DMS79 treated with DMSO at 0.1 percent for 48 hours (cell line): ENCODE measurements at regions not wholly inside any gene's neighbourhood (a gene's known extent, or its start where the extent isn't known, plus 50 kb on each side); places are given as distances from the start of the nearest gene placed in this dataset.
"Not testable (repeated sequence)": the region's sequence is repeated elsewhere in the genome, so short reads cannot be mapped to it uniquely, and the experiment has no call there.

ENCODE experiments used
- DNase-seq: peaks from one replicate; lab custom pipeline; 2025; lab: John Stamatoyannopoulos, UW

DNA sequence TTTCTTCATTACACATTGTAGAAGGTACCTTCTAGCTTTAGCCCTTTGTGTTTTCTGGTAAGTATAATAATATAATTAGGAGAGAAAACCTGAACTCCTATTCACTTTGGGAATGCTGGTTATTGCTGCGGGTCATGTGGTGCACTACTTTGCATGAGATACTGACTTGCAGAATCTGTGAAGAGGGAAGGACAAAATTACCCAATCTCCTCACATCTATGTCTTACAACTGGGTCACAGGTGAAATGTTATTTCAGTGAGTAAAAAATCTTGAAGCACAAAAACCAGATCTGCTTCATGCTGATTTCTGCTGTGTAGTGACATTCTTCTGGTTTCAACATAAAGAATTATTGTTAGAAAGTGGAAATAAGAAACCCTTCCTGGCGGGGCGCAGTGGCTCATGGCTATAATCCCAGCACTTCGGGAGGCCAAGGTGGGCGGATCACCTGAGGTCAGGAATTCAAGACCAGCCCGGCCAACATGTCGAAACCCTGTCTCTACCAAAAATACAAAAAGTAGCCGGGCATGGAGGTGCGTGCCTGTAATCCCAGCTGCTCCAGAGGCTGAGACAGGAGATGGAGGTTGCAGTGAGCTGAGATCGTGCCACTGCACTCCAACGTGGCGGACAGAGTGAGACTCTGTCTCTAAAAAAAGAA lies 211.0 kb upstream of the REG3G start:
- DNase-seq: no peak

DNA sequence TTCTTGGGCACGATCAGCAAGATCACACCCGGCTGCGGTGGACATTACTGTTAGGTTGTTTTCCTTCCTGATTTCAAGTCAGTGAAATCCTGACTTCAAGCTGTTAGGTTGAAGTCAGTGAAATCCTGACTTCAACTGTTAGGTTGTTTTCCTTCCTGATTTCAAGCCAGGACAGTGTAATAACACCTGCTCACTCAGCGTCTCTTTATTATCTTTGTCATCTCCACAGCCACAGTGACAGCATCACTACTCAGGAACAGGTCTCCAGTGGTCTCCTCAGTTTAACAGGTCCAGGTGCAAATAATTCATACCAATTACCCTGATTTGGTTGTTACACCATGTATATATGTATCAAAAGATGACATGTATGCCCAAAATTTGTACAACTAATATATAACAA lies 208.1 kb upstream of the REG3G start:
- no peak for DNase-seq

DNA sequence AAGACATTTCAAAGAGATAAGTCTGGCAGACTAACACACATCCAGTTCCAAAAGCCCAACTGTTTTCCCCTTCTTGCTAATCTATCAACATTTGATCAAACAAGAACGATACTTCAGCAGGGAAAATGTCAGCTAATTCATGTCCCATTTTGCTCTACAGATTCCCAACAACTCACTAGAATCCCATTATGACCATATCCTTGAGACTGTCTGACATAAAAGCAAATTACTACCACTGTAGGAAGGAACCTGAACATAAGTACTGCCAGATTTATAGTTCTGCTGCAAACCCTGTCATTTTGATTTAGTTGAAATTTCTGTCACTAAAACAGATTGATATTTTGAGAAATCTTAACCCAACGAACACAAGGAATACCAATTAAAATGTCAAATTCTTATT lies 193.0 kb upstream of the REG3G start:
- no peak for DNase-seq

DNA sequence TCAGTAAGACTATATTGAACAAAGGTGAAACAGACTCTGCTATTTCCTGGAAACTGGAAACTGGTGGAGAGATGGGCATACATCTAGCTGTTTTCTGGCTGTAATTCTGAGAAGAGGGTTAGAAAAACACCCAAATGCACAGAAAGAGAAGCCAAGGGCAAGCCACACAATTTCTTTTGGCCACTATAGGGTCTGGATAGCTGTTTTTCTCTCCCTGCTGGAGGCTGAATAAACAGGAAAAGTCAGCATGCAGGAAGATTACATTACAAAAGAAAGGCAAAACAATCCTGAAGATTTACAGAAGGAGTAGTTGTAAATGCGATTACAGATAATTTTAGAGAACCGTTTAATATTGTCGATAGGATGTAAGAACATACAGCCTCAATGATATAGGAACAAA lies 186.2 kb upstream of the REG3G start:
- no peak for DNase-seq

DNA sequence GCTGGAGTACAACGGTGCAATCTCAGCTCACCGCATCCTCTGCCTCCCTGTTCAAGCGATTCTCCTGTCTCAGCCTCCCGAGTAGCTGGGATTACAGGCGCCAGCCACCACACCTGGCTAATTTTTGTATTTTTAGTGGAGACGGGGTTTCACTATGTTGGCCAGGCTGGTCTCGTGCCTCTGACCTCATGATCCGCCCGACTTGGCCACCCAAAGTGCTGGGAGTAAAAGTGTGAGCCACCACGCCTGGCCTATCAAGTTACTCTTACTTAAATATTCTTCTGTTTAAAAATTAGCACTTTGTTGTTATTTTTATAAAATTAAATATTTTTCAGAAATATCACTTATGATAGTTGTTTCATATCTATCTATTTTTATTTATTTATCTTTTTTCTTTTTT lies 185.2 kb upstream of the REG3G start:
- DNase-seq: not testable (repeated sequence)

DNA sequence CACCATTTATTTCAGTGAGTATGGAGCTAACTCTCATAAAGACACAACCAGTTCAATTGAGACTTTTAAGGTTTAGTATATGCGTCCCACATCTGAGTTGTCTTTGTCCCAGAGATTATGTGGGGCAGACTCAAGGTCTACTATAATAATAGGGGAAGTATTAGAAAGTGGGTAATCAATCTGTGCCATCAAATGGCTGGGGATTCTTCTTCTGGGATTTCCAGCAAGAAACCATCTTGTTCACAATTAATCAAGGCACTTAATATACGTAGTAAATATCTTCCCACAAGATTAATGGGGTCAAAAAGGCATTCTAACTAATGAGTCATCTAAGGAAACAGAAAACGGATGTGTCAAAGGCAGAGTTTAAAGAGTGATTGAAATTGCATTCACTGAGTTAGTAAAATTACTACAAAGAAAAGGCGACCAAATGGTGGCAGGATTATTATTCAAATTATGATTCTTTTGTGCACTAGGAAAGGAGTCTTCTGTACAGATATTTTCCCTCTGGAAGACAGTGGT lies 179.8 kb upstream of the REG3G start:
- no peak for DNase-seq

DNA sequence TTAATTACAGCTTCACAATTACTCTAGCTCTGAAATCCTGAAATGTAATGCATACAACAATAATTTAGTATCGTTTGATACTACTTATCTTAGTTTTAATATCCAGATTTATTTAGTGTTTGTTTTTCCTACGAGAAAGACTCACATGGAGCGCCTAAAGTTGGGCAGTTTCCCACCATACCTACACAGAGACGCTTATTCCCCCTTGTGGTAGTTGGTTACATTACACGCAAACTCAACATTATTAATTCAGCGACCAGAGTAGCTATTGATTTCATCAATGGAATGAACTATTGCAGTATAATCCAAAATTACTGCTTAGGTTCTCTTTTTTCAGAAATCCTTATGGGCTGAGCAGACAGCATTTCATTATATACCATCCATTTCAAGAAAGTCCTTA lies 164.0 kb upstream of the REG3G start:
- DNase-seq: no peak

DNA sequence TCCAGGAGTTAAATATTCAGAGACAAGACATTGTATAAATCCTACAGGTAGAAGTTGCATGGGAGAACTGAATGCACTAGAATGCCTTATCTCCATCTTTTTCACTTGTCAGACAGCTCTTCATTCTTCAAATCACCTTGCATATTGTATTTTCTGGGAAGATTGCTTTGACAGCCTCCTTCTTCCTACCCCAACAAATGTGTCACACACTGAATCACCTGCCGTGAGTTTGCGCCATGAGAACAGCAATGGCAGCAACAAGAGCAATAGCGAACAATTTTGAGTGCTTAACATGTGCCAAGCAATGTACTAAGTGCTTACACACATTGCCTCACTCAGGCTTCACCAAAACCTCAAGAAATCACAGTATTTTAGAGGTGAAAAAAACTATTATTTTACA lies 161.3 kb upstream of the REG3G start:
- no peak for DNase-seq

DNA sequence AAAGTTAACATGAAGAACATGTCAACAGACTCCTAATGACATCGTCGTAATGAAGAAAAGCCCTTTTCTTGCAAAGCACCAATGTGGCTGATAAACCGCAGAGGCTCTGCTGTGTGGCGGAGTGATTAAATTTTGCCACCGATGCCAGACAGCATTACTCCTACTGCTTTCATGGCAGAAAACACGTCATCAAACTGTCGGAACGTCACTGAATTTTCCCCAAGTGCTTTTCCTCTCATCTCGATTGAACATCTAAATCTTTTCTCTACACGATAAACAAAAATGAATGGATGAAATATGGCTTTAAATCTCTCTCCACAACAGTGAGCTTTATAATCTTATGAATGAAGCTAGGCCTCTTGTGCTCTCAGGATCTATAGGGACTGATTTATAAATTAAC lies 159.8 kb upstream of the REG3G start:
- no peak for DNase-seq

DNA sequence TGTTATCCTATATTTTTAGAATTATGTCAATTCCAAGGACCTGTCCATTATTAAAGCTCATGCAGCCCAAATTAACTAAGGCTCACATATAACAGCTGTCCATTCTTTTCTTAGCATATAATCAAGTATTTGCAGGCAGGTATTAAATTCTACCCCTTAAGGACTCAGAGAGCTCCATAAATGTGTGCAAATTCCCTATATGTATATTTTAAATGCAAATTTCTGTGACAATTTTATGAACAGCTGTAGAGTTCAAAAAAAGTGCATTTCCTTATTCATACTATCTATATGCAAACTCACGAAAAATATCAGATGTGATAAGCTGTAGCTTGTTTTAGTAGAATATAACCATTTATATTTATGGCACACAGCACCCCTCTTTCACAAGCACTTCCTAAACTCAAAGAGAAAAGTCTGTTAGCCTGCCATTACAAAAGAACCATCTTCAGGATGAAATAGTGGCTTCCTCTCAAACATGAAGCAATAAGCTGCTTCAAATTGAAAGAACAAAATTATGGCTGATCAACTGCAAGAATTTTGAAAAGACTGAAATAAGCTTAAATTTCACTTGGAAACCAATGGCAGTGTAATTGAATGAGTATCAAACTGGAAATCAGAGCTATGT lies 155.0 kb upstream of the REG3G start:
- no peak for DNase-seq

DNA sequence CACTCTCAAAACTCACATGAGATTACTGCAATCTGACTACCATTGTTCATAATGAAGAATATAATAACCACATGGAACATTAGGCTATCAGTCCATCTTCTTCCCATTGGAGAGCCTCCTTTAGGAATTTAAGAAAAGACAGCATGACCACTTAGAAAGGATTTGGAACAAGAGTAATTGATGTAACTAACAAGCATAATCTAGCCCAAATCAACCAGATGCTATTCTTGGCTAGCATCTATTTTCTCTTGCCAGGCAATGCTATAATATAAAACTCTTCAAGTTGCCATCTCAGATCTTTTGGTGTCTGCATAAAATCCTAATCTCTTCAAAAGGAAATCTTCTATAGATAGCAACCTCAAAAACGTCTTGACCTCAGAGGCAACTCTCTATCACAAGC lies 152.0 kb upstream of the REG3G start:
- no peak for DNase-seq

DNA sequence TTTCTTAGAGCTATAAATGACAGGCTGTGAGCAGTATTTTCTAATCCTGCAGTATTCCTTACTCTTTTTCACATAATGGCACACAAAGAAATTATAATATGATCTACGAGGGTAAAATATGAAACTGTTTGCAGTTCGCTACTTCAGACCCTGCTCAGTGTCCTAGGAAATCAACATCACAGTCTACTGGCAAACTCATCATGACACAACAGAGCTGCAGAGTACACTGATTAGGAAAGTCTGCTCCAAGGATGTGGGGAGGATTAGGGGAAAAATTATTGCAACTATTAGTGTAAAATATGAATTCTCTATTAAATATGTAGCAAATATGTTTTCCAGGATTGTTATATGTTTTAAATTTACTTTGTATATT lies 149.2 kb upstream of the REG3G start:
- peak; percentile 64 for DNase-seq

DNA sequence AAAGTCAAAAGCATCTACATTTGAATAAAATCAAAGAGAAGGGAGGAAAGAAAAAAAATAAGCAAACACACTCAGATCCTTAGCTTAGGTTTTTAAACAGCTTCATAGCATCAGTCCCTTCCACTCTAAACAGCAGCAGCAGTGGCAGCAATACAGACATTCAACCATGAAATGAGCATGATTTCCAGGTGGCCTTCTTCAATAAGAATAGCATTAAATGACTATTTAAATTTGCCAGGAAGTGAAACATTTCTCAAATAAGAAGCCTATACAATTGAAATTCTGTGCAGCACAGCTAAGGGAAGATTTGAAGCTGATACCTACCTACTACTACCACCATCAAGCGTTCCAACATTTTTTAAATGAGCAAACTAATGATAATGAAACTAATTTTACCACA lies 138.1 kb upstream of the REG3G start:
- no peak for DNase-seq

DNA sequence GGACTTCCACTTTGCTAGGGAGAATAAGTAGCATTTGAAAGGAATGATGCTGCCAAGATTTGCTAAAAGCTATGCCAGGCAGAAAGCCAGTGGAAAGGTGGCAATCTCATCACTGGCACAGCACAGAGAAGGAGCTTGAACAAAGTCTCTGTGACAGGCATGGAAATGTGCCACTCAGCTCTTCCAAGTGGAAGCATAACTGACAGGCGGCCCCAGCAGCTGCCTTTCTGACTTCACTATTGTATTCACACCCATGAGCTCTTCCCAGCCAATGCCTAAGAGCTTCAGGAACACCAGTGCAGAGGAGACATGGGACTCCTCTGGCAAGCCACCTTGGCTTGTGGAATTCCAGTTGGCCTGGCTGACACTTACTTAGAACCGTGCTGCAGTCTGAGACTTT lies 134.6 kb upstream of the REG3G start:
- DNase-seq: no peak

DNA sequence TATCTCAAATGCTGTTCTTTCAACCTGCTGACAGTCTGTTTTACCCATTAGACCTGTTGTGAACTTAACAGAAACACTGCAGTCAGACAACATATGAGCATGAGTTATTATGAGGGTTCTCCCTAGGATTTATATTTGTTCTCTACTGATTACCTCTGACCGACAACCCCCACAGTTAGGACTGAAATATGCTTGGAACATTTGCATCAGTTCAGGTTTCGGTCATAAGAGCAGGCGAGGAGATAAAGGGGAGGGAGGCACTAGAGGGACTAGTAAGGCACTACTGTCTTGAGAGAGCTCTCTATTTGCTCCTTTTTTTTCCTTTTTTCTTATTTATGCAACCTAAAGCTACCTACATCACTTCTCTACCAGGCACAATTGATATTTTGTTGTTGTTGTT lies 133.2 kb upstream of the REG3G start:
- no peak for DNase-seq

DNA sequence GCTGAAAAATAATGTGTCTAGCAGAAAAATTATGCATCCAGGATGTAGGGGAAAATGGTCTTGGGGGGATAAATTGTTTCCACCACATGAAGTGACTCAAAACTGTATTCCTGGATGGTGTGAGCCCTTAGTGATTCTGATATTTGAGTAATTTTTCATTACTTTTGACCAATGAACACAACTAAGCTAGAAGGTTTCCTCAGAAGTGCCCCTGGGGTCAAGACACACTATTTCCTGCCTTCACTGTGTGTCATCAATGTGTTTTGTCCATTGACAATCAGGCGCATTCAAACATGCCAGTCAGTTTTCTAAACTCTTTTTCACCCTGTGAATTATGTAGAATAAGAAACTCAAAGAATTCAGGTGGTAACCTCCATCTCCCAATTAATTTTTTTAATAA lies 130.5 kb upstream of the REG3G start:
- no peak for DNase-seq

DNA sequence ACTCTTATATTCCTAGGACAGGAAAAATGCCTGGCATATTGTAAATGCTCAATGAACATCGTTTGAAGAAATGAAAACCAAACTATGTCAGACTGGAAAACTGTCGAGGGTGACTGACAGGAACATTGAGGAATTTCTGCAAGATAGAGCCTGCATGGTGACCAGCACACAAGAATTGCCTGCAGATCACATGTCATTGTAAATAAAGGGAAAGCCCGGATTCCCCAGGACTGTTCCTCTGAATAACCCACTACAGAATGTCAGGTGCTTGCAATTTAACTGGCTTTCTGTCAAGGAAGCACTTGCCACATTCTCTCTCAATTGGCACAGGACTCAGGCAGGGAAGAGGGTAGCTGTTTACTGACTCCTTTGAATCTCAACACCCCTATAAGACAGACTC lies 129.0 kb upstream of the REG3G start:
- no peak for DNase-seq

DNA sequence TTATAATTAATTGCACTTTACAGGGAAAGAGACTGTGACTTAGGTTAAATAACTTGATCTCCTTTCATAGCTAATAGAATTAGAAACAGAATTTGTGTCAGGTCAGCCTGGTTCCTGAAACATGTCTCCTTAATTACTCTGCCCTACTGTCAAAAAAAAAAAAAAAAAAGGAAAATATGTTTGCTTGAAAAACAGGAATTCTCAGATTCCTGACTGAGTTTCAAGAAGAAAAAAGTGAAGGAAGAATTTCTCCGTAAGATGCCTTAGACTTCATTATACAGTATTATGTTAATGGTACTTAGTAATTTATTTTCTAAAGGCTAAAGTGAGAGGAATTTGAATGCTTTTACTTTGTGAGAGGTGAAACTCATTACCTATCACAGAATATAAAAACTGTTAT lies 118.4 kb upstream of the REG3G start:
- DNase-seq: no peak

DNA sequence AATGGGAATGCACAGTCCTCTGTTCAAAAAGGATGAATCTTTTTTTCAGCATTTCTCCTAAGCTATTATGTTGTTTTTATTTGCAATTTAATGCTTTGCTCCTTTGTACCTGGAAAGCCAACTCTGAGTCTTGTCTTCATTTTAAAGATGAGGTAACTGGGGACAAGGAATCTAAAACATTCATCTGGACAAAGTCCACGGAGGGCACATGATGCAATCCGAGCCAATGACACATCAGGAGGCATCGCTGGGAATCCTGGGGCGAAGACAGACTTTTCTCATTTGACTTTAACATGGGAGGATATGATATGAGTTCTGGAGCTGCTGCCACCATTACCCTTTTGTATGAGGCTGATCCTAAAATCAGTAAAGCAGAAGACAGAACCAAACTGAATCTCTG lies 116.5 kb upstream of the REG3G start:
- no peak for DNase-seq

DNA sequence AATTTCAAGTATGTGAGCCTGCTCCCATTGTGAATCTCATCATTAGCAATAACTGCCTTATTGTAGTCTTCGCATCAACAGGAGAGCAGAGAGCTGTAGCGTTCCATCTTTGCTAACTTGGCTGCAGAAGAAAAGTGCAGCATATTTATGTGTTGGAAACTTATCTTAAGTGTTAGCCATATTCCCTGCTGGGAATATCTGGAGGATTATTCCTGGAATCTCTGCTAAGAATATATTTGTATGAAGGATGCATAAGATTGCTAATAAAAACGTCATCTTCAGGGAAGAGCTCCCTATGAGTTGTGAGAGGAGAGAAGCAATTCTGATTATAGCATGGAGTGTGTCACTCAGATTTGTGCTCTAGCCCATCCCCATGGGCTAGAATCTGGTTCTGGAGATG lies 115.1 kb upstream of the REG3G start:
- no peak for DNase-seq

DNA sequence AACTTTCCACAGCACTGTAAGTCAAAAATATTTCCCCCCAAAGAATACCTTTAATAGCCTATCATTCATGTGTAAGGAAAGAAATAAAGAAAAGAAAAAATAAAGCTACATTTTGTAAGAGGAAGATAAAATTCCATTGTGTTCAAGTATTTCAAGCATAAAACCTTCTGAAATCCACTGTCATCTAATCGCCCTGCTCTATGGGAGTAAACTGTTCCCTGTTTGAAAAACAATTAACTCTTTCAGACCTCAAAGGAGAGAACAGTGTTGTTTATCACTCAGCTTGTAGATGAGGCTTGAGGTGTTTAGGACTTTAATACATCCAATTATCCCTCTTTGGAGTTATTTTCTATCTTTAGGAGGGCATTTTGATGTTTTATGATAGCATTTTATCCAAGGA lies 112.2 kb upstream of the REG3G start:
- DNase-seq: no peak

DNA sequence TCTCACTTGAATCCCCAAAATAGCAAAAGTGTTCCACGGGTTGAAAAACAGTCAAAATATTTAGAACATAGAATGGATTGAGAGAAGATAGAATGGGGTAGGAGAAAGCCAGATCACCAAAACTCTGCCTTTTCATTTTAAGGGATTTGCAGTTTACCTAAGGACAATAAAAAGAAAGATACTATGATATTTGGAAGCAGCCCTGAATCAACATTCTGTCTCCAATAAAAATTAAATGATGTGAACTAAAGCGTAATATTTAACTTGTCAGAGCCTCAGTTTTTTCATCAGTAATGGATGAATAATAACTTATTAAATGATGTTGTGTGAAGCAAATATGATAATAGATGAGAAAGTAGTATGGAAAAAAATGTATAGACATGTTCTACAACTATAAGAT lies 100.2 kb upstream of the REG3G start:
- DNase-seq: no peak

DNA sequence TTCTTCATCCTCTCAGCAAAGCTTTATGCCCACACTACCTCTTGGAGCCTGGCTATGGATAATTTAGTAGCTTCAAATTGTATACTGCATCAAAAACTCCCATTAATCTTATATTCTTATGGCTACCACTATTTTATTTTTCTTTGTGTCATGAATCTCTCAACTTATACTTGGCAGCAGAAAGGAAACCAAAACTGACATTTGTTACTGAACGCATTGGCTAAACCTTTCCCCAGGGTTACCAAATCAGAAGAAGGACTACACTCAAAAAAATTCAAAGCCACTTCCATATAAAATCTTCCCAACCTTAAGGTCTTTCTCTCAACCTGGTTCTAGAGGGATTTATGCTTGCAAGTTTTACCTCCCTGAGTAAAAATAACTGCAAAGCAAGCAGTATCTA lies 97.0 kb upstream of the REG3G start:
- DNase-seq: no peak

DNA sequence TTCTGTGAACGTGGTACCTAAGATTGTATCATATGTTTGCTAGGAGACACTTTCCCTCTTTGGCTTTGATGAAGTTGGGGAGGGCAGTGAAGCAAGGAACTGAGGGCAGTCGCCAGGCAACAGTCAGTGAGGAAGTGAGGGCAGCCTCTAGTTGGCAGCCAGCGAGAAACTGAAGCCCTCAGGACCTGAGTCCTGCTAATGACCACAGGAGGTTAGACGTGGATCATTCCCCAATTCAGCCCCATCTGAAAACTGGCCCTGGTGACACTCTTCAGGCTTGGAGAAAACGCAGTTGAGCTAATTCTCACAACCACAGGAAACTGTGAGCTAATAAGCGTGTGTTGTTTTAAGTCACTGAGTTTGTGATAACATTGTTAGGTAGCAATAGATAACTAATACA lies 84.5 kb upstream of the REG3G start:
- no peak for DNase-seq
